ENCODE measurements at regions not wholly inside any gene's neighbourhood (a gene's known extent, or its start where the extent isn't known, plus 50 kb on each side); places are given as distances from the start of the nearest gene placed in this dataset.

DNA sequence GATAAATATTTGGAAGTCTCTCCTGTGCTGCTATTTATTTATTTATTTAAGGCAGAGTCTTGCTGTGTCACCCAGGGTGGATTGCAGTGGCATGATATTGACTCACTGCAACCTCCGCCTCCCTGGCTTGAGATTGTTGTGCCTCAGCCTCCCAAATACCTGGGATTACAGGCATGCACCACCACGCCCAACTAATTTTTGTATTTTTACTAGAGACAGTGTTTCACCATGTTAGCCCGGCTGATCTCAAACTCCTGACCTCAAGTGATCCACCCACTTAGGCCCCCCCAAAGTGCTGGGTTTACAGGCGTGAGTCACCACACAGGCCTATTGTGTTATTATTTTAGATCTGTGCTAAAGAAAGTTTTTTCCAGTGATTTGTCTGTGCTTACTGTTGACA is 225.2 kb downstream of the CCER1 start:
- TF ChIP-seq CTCF (conservative IDR thresholded peaks at IDR 0.05 in 1 of 2, IDR thresholded peaks at IDR 0.05 in 1 of 2; ENCODE audit: low read depth in 1 of 2, low read length in 2 of 2) (no peak), EZH2 (IDR thresholded peaks at IDR 0.05; ENCODE audit: low read length, missing control alignments) (no peak)
